DOHH2 (cell line): ENCODE measurements at regions not wholly inside any gene's neighbourhood (a gene's known extent, or its start where the extent isn't known, plus 50 kb on each side); places are given as distances from the start of the nearest gene placed in this dataset.

Experiments used
- CTCF ChIP-seq: fragments of 200-600 bp; sonication (generic); IDR thresholded peaks from one replicate; pipeline ENCODE4 v1.5.1; 2014; ENCODE audit warnings: antibody characterized with exemption, mild to moderate bottlenecking, low read depth, low read length; ENCODE audit not compliant: poor library complexity, severe bottlenecking
- EZH2phosphoT487 ChIP-seq: fragments of 200-600 bp; sonication (generic); IDR thresholded peaks from 2 replicates; pipeline ENCODE4 v1.6.1; 2017; ENCODE audit warnings: borderline replicate concordance, mild to moderate bottlenecking, antibody characterized with exemption, low read length, moderate library complexity, mixed read lengths

GRCh38 chr5:159827861-159828260, 88.4 kb upstream of the ADRA1B start:
- TF ChIP-seq CTCF, result no peak
- TF ChIP-seq EZH2phosphoT487, result no peak
